Iris pigment epithelial cell (primary cell): ENCODE measurements at regions not wholly inside any gene's neighbourhood (a gene's known extent, or its start where the extent isn't known, plus 50 kb on each side); places are given as distances from the start of the nearest gene placed in this dataset.
"Not testable (repeated sequence)": the region's sequence is repeated elsewhere in the genome, so short reads cannot be mapped to it uniquely, and the experiment has no call there.

Experiments used
- DNase-seq: peaks from one replicate; pipeline ENCODE4 v3.0.0-alpha.2; 2011; ENCODE audit warnings: low read depth

DNA sequence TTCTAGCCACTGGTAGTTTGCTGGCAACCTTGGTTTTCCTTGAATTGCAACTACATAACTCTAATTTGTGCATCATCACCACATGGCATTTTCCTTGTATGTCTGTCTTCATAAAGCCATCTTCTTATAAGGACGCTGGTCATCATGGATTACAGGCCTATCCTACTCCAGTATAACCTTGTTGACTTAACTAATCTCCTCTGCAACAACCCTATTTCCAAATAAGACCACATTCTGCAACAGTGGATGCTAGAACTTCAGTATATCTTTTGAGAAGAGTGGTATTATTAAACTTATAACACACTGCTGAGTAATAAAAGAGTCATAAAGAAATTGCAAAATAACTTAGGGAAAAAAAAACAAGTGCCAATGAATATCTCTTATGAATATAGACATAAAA lies 511.8 kb upstream of the FOXG1 start:
- DNase-seq: peak; percentile 23

- peak; percentile 5 for DNase-seq
Measured at GRCh38 chr14:28264306-28264705, 502.3 kb upstream of the FOXG1 start.

DNA sequence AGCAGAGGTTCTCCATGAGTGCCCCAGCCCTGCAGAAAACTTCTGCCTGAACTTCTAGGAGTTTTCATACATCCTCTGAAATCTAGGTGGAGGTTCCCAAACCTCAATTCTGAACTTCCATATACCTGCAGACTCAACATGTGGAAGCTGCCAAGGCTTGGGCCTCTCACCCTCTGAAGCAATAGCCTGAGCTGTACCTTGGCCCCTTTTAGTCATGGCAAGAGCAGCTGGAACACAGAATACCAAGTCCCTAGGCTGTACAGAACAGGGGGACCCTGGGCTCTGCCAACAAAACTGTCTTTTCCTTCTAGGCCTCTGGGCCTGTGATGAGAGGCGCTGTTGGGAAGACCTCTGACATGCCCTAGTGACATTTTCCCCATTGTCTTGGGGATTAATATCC lies 494.3 kb upstream of the FOXG1 start:
- DNase-seq: no peak

DNA sequence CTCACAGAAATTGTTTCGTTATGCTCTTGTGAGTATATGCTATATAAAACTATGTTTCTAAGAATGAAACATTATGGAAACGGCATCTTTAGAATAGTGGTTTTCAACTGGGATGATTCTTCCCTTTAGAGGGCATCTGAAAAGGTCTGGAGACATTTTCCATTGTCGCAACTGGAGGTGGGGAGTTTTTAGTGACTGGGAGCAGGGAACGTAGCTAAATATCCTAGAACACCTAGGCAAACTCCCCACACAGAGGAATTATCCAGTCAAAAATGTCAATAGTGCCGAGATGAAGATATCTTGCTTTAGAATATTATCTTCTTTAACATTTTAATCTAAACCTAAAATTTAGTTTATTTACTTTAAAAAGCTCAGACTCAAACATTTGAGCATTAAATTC lies 486.1 kb upstream of the FOXG1 start:
- no peak for DNase-seq

DNA sequence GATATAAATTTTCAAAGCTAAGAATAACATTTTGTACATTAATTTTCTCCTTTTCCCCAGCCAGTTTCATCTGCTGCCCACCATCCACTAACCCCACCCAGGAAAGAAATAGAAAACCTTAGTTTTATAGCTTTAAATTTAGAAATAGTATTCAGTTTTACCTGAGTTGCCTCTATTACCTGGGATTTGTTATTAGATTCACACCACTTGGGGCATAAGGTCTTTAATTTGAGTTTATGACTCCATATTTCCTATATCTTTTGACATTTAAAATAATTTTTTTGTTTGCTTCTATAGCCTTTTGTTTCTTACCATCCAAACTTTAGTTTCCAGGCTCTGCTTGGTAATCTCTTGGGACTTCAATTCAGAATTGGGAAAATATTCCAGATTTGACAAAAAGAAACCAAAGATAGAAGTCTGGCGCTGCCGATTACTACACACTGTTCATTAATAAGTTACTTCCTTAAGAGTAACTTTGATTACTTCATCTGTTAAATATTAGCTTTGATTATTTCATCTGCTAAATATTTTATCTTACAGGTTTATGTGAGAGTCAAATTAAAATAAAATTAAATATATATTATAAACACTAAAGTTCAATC lies 485.5 kb upstream of the FOXG1 start:
- no peak for DNase-seq

GRCh38 chr14:28284546-28285300 lies 481.9 kb upstream of the FOXG1 start:
- DNase-seq: no peak

GRCh38 chr14:28294834-28295440 lies 471.6 kb upstream of the FOXG1 start:
- DNase-seq: peak; percentile 79

- DNase-seq: peak; percentile 23
Measured at GRCh38 chr14:28297559-28297958, 469.0 kb upstream of the FOXG1 start.

- DNase-seq: peak; percentile 76
Measured at GRCh38 chr14:28298156-28298555, 468.4 kb upstream of the FOXG1 start.

DNA sequence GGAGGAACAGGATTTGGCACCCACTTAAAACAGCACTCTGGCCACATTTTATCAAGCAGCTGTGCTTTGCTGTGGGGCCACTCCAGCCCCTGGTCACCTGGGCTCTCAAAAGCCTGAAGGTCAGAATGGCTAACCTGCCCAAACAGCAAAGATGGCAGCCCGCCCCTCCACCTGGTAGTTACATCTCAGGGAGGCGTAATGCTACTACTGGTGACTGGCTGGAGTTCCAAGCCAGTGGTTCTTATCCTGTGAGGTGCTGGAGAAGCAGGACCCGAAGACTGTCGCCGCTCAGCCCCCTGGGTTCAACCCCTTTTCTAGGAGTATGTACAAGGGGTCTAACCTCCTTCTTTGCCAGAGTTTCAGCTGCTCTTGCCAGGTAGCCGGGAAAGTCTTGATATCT lies 467.4 kb upstream of the FOXG1 start:
- no peak for DNase-seq

GRCh38 chr14:28300356-28300755 lies 466.2 kb upstream of the FOXG1 start:
- peak; percentile 44 for DNase-seq

GRCh38 chr14:28301179-28301578 lies 465.4 kb upstream of the FOXG1 start:
- no peak for DNase-seq

- peak; percentile 67 for DNase-seq
Measured at GRCh38 chr14:28303248-28303647, 463.3 kb upstream of the FOXG1 start.

GRCh38 chr14:28305938-28306337 lies 460.6 kb upstream of the FOXG1 start:
- DNase-seq: no peak

- no peak for DNase-seq
Measured at GRCh38 chr14:28307506-28307905, 459.1 kb upstream of the FOXG1 start.

GRCh38 chr14:28308734-28309133 lies 457.9 kb upstream of the FOXG1 start:
- DNase-seq: peak; percentile 95

- DNase-seq: not testable (repeated sequence)
Measured at GRCh38 chr14:28317890-28318675, 448.5 kb upstream of the FOXG1 start.

- peak; percentile 73 for DNase-seq
Measured at GRCh38 chr14:28321475-28322244, 444.9 kb upstream of the FOXG1 start.

DNA sequence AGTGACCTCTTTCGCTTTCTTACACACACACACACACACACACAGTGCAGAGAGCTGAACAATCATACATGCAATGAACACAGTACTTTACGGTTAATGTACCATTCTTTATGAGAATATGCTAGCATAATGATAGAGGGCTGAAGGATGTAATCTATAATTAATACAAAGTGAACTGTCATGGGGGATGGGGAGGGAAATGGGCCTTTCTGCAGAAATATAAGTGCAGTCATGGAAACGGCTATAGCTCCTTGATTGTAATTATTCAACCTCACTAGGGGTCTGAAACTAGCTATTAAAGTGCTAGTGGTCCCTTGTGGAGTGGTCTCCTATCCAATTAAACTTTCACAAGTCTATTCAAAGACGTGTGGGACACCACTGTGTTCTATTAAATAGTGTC lies 443.2 kb upstream of the FOXG1 start:
- no peak for DNase-seq

- no peak for DNase-seq
Measured at GRCh38 chr14:28323951-28324741, 442.4 kb upstream of the FOXG1 start.

DNA sequence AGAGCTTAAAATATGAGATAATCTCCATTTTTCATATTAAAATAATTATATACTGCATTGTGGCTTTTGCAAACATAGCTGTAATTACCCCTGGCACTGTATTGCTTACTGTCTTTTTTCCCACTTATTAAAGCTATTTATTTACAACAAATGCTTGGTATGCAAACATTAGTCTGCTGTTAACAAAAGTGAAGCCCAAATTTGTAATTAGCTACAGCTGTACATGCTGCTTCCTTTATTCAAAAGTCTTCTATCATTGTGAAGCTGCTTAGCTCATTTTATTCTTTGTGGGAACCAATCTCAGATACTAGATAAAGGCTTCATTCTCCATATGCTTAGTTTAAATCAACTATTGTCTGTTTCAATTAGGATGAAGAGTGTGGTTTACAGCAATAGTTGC lies 425.8 kb upstream of the FOXG1 start:
- DNase-seq: no peak
